Activated naive CD8-positive, alpha-beta T cell treated with anti-CD3 and anti-CD28 coated beads, Interleukin-2, amount 50 U/mL, for 24 hours (primary cell): ENCODE measurements at regions not wholly inside any gene's neighbourhood (a gene's known extent, or its start where the extent isn't known, plus 50 kb on each side); places are given as distances from the start of the nearest gene placed in this dataset.

Experiments used
- ATAC-seq: fragments of 150-1000 bp; cut with Tn5 transposase; one replicate; pipeline ENCODE4 v1.10.0; 2021
- DNase-seq: peaks from one replicate; pipeline ENCODE4 v3.0.0; 2021
- H3K27ac Mint-ChIP-seq: one replicate; pipeline ENCODE4 v1.8.0; 2021; ENCODE audit warnings: mild to moderate bottlenecking, mixed read lengths
- H3K27me3 Mint-ChIP-seq: one replicate; pipeline ENCODE4 v1.8.0; 2021; ENCODE audit warnings: mixed read lengths
- H3K36me3 Mint-ChIP-seq: one replicate; pipeline ENCODE4 v1.8.0; 2021; ENCODE audit warnings: low read depth, mixed read lengths
- H3K4me1 Mint-ChIP-seq: one replicate; pipeline ENCODE4 v1.8.0; 2021; ENCODE audit warnings: mixed read lengths
- H3K4me3 Mint-ChIP-seq: one replicate; pipeline ENCODE4 v1.8.0; 2021; ENCODE audit warnings: mild to moderate bottlenecking, moderate library complexity, mixed read lengths
- H3K9me3 Mint-ChIP-seq: one replicate; pipeline ENCODE4 v1.8.0; 2021; ENCODE audit warnings: mixed read lengths

DNA sequence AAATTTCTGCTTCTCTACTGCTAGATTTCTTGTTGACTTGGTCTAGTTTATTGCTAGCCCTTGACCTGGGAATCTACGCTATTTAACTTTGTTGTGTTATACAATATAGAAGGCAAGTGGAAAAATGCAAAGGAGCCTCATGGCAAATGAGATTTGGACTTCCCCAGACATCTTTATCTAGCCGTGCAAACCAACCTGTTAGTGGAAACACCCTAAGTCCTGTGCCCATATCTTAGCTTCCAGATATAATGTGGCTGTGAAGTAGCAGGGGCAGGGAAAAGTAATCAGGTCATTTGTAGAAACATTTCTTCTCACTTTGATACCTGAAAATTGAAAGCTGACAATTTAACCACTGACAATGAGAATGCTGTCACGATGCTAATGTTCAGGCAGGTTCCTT lies 90.7 kb upstream of the ATP2B1 start:
- H3K4me1 Mint-ChIP-seq: peaks cover 2% of the 10 kb centered on the region
- no peak overlapping the region for H3K27ac Mint-ChIP-seq
- no peak overlapping the region for H3K4me3 Mint-ChIP-seq
- H3K9me3 Mint-ChIP-seq: no peaks in the 10 kb centered on the region
- DNase-seq (no peak), ATAC-seq (no peak)
- H3K27me3 Mint-ChIP-seq: no peaks in the 10 kb centered on the region
- H3K36me3 Mint-ChIP-seq: no peaks in the 10 kb centered on the region

- DNase-seq (no peak), ATAC-seq (no peak)
- no peaks in the 10 kb centered on the region for H3K27me3 Mint-ChIP-seq
- peaks cover 2% of the 10 kb centered on the region for H3K4me1 Mint-ChIP-seq
- H3K9me3 Mint-ChIP-seq: no peaks in the 10 kb centered on the region
- H3K27ac Mint-ChIP-seq: no peak overlapping the region
- H3K36me3 Mint-ChIP-seq: no peaks in the 10 kb centered on the region
- no peak overlapping the region for H3K4me3 Mint-ChIP-seq
These were observed 88.8 kb upstream of the ATP2B1 start for GRCh38 chr12:89797436-89797835.

- Mint-ChIP-seq H3K4me1 (peaks cover 2% of the 10 kb centered on the region), H3K4me3 (no peak overlapping the region), H3K27me3 (no peaks in the 10 kb centered on the region), H3K9me3 (no peaks in the 10 kb centered on the region), H3K27ac (no peak overlapping the region), H3K36me3 (no peaks in the 10 kb centered on the region)
- no peak for DNase-seq
- ATAC-seq: no peak
These were observed 88.3 kb upstream of the ATP2B1 start for GRCh38 chr12:89796798-89797382.

- Mint-ChIP-seq H3K27me3 (no peaks in the 10 kb centered on the region), H3K4me3 (no peak overlapping the region), H3K36me3 (no peaks in the 10 kb centered on the region), H3K27ac (no peak overlapping the region), H3K9me3 (no peaks in the 10 kb centered on the region), H3K4me1 (peaks cover 3% of the 10 kb centered on the region)
- ATAC-seq: no peak
- DNase-seq: no peak
These were observed 85.3 kb upstream of the ATP2B1 start for GRCh38 chr12:89793946-89794345.

- H3K9me3 Mint-ChIP-seq: peaks cover 6% of the 10 kb centered on the region
- ATAC-seq (no peak), DNase-seq (no peak)
- no peak overlapping the region for H3K27ac Mint-ChIP-seq
- H3K4me1 Mint-ChIP-seq: peaks cover 3% of the 10 kb centered on the region
- H3K27me3 Mint-ChIP-seq: no peaks in the 10 kb centered on the region
- no peak overlapping the region for H3K4me3 Mint-ChIP-seq
- H3K36me3 Mint-ChIP-seq: peaks cover 2% of the 10 kb centered on the region
These were observed 82.6 kb upstream of the ATP2B1 start for GRCh38 chr12:89791286-89791685.

GRCh38 chr12:89789862-89790261 lies 81.2 kb upstream of the ATP2B1 start:
- Mint-ChIP-seq H3K9me3 (peaks cover 14% of the 10 kb centered on the region), H3K4me3 (no peak overlapping the region), H3K4me1 (peaks cover 3% of the 10 kb centered on the region), H3K27ac (no peak overlapping the region), H3K36me3 (peaks cover 8% of the 10 kb centered on the region), H3K27me3 (no peaks in the 10 kb centered on the region)
- DNase-seq: no peak
- no peak for ATAC-seq

GRCh38 chr12:89787763-89788162 lies 79.1 kb upstream of the ATP2B1 start:
- ATAC-seq (no peak), DNase-seq (no peak)
- H3K9me3 Mint-ChIP-seq: peaks cover 14% of the 10 kb centered on the region
- H3K36me3 Mint-ChIP-seq: peaks cover 8% of the 10 kb centered on the region
- no peaks in the 10 kb centered on the region for H3K27me3 Mint-ChIP-seq
- no peak overlapping the region for H3K27ac Mint-ChIP-seq
- H3K4me3 Mint-ChIP-seq: no peak overlapping the region
- H3K4me1 Mint-ChIP-seq: peaks cover 10% of the 10 kb centered on the region

GRCh38 chr12:89786177-89786810 lies 77.7 kb upstream of the ATP2B1 start:
- DNase-seq (no peak), ATAC-seq (no peak)
- Mint-ChIP-seq H3K4me1 (peaks cover 10% of the 10 kb centered on the region), H3K4me3 (no peak overlapping the region), H3K27me3 (no peaks in the 10 kb centered on the region), H3K27ac (no peak overlapping the region), H3K36me3 (peaks cover 8% of the 10 kb centered on the region), H3K9me3 (peaks cover 14% of the 10 kb centered on the region)

DNA sequence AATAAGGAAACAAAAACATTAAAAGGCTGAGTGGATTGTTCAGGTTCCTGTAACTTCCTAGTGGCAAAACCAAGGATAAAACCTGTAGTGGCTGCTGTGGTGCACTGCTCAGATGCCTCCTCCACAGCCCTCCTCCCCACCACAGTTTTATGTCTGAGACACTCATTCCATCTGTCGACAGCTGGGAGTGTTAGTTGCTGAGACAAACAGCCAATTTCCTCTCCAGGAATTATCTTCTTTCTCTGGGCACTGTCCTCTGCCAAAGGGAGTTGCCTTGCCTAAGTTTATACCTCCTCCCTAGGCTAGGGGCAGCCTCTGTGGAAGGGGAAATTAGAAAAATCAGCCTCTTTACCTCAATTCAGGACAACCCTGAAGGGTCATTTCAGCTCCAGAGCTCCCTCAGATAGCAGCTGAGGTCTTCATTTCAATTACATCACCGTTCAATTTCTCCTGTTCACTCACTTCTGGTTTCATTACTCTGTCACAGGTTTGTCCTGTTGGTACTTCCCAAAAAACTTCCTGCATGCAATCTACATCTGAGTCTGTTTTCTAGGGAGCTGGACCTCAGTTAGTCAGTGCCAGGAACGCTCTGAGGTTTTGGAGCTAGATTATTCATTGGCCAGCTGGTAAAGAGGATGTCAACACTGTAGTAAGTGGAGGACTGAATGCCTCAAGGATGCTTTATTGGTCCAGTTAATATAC lies 74.9 kb upstream of the ATP2B1 start:
- H3K27me3 Mint-ChIP-seq: no peaks in the 10 kb centered on the region
- peaks cover 7% of the 10 kb centered on the region for H3K4me1 Mint-ChIP-seq
- H3K27ac Mint-ChIP-seq: no peak overlapping the region
- no peak for DNase-seq
- peaks cover 14% of the 10 kb centered on the region for H3K9me3 Mint-ChIP-seq
- peaks cover 8% of the 10 kb centered on the region for H3K36me3 Mint-ChIP-seq
- H3K4me3 Mint-ChIP-seq: no peak overlapping the region
- ATAC-seq: no peak

- DNase-seq (no peak), ATAC-seq (no peak)
- peaks cover 20% of the 10 kb centered on the region for H3K9me3 Mint-ChIP-seq
- no peak overlapping the region for H3K27ac Mint-ChIP-seq
- no peaks in the 10 kb centered on the region for H3K27me3 Mint-ChIP-seq
- no peak overlapping the region for H3K4me3 Mint-ChIP-seq
- H3K36me3 Mint-ChIP-seq: peaks cover 8% of the 10 kb centered on the region
- H3K4me1 Mint-ChIP-seq: peaks cover 13% of the 10 kb centered on the region
These were observed 74.2 kb upstream of the ATP2B1 start for GRCh38 chr12:89782807-89783206.

DNA sequence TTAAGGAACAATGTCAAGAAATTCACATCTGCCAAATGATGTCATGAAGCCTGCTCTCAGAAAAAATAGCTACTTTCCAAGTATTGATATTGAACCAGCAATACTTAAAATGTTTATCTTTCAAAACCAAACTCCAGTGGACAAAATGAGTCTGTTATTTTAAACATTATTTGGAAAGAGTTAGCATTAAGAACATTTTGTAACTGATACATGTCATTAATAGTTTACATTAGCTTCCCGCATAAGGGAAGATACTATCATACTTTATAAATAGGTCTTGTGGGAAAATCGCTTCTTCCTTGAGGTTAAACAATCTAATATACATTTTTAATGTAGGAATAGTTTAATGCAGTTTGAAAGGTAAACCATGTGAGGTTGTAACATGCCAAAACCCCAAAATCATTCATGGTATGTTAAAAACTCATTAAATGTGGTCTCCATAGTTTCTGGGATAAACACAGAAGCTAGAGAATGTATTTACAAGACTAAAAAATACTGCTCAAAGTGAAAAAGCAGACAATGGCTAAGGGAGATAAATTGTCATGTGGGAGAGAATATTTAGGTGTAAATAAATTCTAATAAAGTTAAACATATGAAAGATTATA lies 73.4 kb upstream of the ATP2B1 start:
- Mint-ChIP-seq H3K4me3 (no peak overlapping the region), H3K4me1 (peaks cover 15% of the 10 kb centered on the region), H3K9me3 (peaks cover 20% of the 10 kb centered on the region), H3K36me3 (peaks cover 7% of the 10 kb centered on the region), H3K27ac (no peak overlapping the region), H3K27me3 (no peaks in the 10 kb centered on the region)
- no peak for DNase-seq
- ATAC-seq: no peak

DNA sequence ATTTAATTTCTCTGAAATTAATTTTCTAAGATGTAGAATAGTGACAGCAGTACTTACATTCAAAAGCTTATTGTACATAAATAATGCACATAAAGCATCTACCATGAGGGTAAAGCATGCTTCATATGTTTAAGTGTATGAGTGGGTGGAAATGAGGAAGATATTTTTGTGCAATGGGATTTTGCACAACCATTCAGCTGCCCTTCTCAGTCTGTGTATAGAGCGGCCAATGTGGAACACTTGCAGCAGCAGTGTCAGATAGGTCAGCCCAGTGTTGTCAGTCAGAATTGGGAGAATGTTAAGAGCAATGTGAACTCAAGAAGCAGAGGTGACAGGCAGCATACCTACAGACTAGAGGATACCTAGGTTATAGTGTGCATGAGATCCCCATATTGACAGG lies 72.5 kb upstream of the ATP2B1 start:
- Mint-ChIP-seq H3K4me3 (no peak overlapping the region), H3K27ac (no peak overlapping the region), H3K4me1 (peaks cover 15% of the 10 kb centered on the region), H3K9me3 (peaks cover 19% of the 10 kb centered on the region), H3K27me3 (no peaks in the 10 kb centered on the region), H3K36me3 (peaks cover 6% of the 10 kb centered on the region)
- ATAC-seq (no peak), DNase-seq (no peak)

- no peak overlapping the region for H3K4me3 Mint-ChIP-seq
- H3K27ac Mint-ChIP-seq: no peak overlapping the region
- no peaks in the 10 kb centered on the region for H3K36me3 Mint-ChIP-seq
- peaks cover 10% of the 10 kb centered on the region for H3K9me3 Mint-ChIP-seq
- H3K4me1 Mint-ChIP-seq: peaks cover 15% of the 10 kb centered on the region
- DNase-seq: no peak
- ATAC-seq: no peak
- no peaks in the 10 kb centered on the region for H3K27me3 Mint-ChIP-seq
These were observed 70.5 kb upstream of the ATP2B1 start for GRCh38 chr12:89779090-89779489.

DNA sequence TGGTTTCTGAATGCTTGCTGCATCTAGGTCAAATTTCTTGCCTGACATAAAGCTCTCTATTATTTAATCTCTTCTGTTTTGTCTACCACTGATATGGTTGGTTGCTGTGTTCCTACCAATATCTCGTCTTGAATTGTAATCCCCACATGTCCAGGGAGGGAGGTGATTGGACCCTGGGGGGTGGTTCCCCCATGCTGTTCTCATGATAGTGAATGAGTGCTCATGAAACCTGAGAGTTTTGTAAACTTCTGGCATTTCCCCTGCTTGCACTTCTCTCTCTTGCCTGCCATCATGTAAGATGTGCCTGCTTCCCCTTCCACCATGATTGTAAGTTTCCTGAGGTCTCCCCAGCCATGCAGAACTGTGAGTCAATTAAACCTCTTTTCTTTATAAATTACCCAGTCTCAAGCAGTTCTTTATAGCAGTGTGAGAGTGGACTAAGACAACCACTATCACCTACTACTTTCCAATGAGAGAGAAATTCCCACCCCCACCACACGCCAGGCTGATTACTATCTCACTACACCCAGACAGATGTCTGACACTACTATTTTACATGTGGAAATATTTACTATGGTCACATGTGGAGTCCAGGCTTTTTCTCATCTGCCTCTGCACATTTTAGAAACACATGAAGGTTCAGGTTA lies 69.2 kb upstream of the ATP2B1 start:
- no peaks in the 10 kb centered on the region for H3K27me3 Mint-ChIP-seq
- peaks cover 10% of the 10 kb centered on the region for H3K9me3 Mint-ChIP-seq
- no peaks in the 10 kb centered on the region for H3K36me3 Mint-ChIP-seq
- no peak overlapping the region for H3K27ac Mint-ChIP-seq
- H3K4me3 Mint-ChIP-seq: no peak overlapping the region
- H3K4me1 Mint-ChIP-seq: peaks cover 9% of the 10 kb centered on the region
- ATAC-seq (no peak), DNase-seq (no peak)

DNA sequence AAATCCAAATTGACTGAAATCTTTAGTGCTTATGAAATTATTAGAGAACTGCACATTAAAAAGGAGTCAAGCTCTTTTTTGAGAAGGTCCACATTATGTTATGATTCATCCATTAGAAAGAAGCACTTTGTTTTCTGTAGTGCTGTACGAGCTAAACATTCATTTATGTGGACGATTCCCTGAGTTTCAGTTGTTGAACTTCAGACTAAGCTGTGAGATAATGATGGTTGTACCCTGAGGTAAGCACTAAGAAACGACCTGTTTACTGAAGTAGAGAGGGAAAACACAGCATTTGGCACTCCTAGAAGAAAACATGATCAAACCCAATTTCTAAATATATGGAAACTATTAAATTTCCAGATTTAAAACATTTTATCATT lies 67.3 kb upstream of the ATP2B1 start:
- no peaks in the 10 kb centered on the region for H3K36me3 Mint-ChIP-seq
- no peak for DNase-seq
- no peak overlapping the region for H3K27ac Mint-ChIP-seq
- no peaks in the 10 kb centered on the region for H3K27me3 Mint-ChIP-seq
- peaks cover 8% of the 10 kb centered on the region for H3K4me1 Mint-ChIP-seq
- H3K4me3 Mint-ChIP-seq: no peak overlapping the region
- H3K9me3 Mint-ChIP-seq: peaks cover 19% of the 10 kb centered on the region
- ATAC-seq: no peak
